ENCODE measurements at regions not wholly inside any gene's neighbourhood (a gene's known extent, or its start where the extent isn't known, plus 50 kb on each side); places are given as distances from the start of the nearest gene placed in this dataset.

- Histone ChIP-seq H2BK5ac (ENCODE audit: insufficient read length, low read length) (no peak overlapping the region), H2AFZ (ENCODE audit: low read length) (no peak overlapping the region), H3K27me3 (ENCODE audit: insufficient read depth, low read length) (no peaks in the 10 kb centered on the region), H3K79me1 (ENCODE audit: insufficient read depth, low read depth, low read length, poor library complexity, severe bottlenecking) (no peaks in the 10 kb centered on the region), H4K91ac (ENCODE audit: insufficient read length, low read depth, low read length) (no peak overlapping the region), H3K4me1 (ENCODE audit: insufficient read depth, low read length) (no peaks in the 10 kb centered on the region), H3K23me2 (ENCODE audit: insufficient read length, low read depth, low read length, poor library complexity, severe bottlenecking) (no peaks in the 10 kb centered on the region), H3K14ac (ENCODE audit: insufficient read depth, low read length) (no peak overlapping the region), H3K56ac (ENCODE audit: insufficient read length, low read depth, low read length) (no peak overlapping the region), H4K20me1 (ENCODE audit: control insufficient read depth, insufficient read depth, insufficient read length) (no peaks in the 10 kb centered on the region), H3K18ac (ENCODE audit: insufficient read length, low read depth, low read length) (no peak overlapping the region), H3K9ac (ENCODE audit: extremely low read depth, insufficient read length, low read length) (no peak overlapping the region), H3K9me3 (ENCODE audit: control insufficient read depth, low read depth, low read length) (no peaks in the 10 kb centered on the region), H2BK15ac (ENCODE audit: low read depth, low read length) (no peak overlapping the region), H2AK5ac (ENCODE audit: insufficient read length, low read length) (no peak overlapping the region), H3K79me2 (ENCODE audit: insufficient read depth, low read length) (no peaks in the 10 kb centered on the region), H3K4me2 (ENCODE audit: insufficient read depth, insufficient read length, low read length) (no peak overlapping the region), H4K5ac (ENCODE audit: insufficient read length, low read depth, low read length) (no peak overlapping the region), H3K4ac (ENCODE audit: low read depth, low read length) (no peak overlapping the region), H3K27ac (ENCODE audit: insufficient read length, low read depth, low read length) (no peak overlapping the region), H3T11ph (ENCODE audit: low read length) (no peak overlapping the region), H2BK12ac (ENCODE audit: insufficient read length, low read depth, low read length) (no peak overlapping the region), H4K8ac (replicated peaks; ENCODE audit: insufficient read length, low read depth, low read length) (no peak overlapping the region), H2BK120ac (ENCODE audit: low read depth, low read length, poor library complexity, severe bottlenecking) (no peak overlapping the region), H3K23ac (ENCODE audit: insufficient read length, low read depth, low read length) (no peak overlapping the region), H2BK20ac (ENCODE audit: low read depth, low read length, poor library complexity, severe bottlenecking) (no peak overlapping the region)
- DNase-seq: no peak
- Mint-ChIP-seq H3K27ac (no peak overlapping the region; a peak in 1 of 7 replicates), H3K27me3 (ENCODE audit: low read depth) (no peaks in the 10 kb centered on the region), H3K4me1 (peaks cover 3% of the 10 kb centered on the region in 2 experiments; a peak in 2 of 4 replicates), H3K9me3 (peaks cover 16 to 22% of the 10 kb centered on the region in 2 experiments), H3K36me3 (ENCODE audit: insufficient read depth in 1 of 3, low read depth in 3 of 3) (peaks cover 11 to 27% (median 14%) of the 10 kb centered on the region in 3 experiments), H3K4me3 (no peak overlapping the region)
- WGBS (ENCODE audit: extremely low coverage, insufficient read length, low lambda C conversion rate): no CpG with 5 or more reads among the region's 5 CpGs
- no peak for TF ChIP-seq CTCF (conservative IDR thresholded peaks at IDR 0.05)
These were observed 78.8 kb downstream of the SPRY2 start for GRCh38 chr13:80262051-80262695.
